GM18505 (cell line): ENCODE measurements at regions not wholly inside any gene's neighbourhood (a gene's known extent, or its start where the extent isn't known, plus 50 kb on each side); places are given as distances from the start of the nearest gene placed in this dataset.

Source experiments
- ATAC-seq: cut with Tn5 transposase; IDR thresholded peaks from one replicate; pipeline ENCODE4 v1.9.1; 2021; ENCODE audit not compliant: unreplicated experiment
- POLR2A ChIP-seq: IDR thresholded peaks from 4 replicates; pipeline ENCODE4 v1.6.1; 2011; ENCODE audit warnings: borderline replicate concordance; ENCODE audit not compliant: insufficient read depth, insufficient read length; ENCODE audit errors: extremely low read depth

- no peak for ATAC-seq
- TF ChIP-seq POLR2A = no peak
These were observed 70.8 kb upstream of the FOXC1 start for GRCh38 chr6:1538810-1539478.

DNA sequence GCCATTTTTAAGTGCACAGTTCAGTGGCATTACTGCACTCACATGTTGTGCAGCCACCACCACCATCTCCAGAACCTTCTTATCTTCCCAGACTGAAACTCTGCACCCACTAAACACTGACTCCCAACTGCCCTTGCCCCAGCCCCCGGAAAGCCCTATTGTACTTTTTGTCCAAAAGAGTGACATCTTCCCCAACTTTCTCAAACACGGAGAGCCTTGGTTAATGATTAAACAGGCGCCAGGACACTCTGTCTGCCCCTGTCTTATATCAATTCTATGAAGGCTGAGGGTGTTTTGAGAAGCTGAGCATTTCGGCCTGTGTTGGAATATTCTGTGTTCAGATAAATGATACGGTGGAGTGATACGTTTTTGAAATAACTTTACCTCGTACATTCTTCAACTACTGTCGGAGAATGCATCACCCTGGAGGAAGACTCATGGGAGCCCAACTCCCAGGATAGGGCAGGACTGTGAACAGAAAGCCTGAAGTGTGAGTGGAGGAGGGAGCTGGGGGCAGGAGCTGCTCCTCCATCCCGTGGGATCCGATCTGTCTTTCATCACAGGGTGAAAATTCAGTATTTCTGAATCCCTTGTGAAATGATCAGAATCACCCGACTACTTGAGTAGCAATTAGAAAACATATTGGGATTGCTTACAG, 68.7 kb upstream of the FOXC1 start:
- ATAC-seq = no peak
- no peak for TF ChIP-seq POLR2A

GRCh38 chr6:1542335-1542734, 67.4 kb upstream of the FOXC1 start:
- no peak for ATAC-seq
- TF ChIP-seq POLR2A = no peak

- no peak for TF ChIP-seq POLR2A
- no peak for ATAC-seq
These were observed 67.0 kb upstream of the FOXC1 start for GRCh38 chr6:1542764-1543163.

GRCh38 chr6:1544000-1544399, 65.7 kb upstream of the FOXC1 start:
- ATAC-seq = no peak
- TF ChIP-seq POLR2A = no peak

- TF ChIP-seq POLR2A = no peak
- ATAC-seq = no peak
These were observed 65.1 kb upstream of the FOXC1 start for GRCh38 chr6:1544603-1545002.

DNA sequence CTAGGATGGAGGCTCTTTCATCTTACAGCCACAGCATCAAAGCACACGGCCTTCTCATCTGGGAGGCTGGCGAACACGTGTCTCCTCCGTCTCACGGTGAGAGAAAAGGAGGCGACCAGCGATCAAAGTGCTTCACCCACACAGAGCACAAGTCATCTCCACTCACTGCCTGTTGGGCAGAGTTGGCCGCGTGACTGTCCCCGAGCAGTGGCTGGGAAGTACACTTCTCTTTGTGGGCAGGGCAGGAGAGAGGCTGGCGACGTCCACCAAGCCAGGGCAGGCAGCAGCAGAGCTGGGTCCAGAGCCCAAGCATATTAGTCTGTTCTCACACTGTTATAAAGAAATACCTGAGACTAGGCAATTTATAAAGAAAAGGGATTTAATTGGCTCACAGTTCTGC, 64.1 kb upstream of the FOXC1 start:
- TF ChIP-seq POLR2A = no peak
- no peak for ATAC-seq

DNA sequence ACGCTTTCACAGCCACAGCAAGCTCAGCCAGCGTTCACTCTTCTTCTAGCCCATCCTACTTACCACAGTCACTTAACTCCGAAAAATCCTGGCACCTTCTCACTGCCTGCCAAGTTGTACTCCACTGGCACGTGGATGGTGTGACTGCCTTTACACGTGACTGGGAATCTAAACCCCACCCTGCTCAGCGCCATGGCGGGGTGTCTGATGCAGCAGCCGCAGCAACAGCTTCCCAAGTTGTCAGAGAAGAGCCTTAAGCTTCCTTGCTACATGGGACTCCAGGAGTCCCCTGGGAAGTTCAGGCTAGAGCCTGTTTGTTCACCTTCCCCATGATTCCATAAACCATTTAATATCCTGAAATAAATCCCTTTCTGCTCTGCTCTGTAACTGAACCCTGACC, 61.9 kb upstream of the FOXC1 start:
- no peak for TF ChIP-seq POLR2A
- ATAC-seq = no peak

DNA sequence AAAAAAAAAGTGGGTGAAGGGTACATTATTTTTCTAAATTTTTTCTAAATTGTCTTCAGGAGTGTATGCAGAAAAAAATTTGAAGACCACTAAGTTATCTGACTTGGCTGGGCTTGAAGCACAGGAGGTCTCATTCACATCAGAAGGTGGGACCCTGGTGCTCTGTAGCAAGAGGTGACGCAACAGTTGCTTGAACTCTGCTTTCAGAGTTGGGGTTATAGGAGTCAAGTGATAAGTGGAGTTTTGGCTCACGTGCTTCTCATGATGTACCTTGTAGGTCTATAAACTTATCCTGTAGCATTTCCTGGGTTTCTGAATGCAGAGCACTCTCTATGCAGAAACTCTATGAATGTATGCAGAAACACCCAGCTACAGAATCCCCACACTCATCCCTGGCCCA, 58.5 kb upstream of the FOXC1 start:
- TF ChIP-seq POLR2A = no peak
- ATAC-seq = no peak

GRCh38 chr6:1552296-1552761, 57.4 kb upstream of the FOXC1 start:
- no peak for TF ChIP-seq POLR2A
- ATAC-seq = no peak

- TF ChIP-seq POLR2A = no peak
- ATAC-seq = no peak
These were observed 56.1 kb upstream of the FOXC1 start for GRCh38 chr6:1553562-1554083.

- TF ChIP-seq POLR2A = no peak
- ATAC-seq = no peak
These were observed 55.6 kb upstream of the FOXC1 start for GRCh38 chr6:1554141-1554475.

GRCh38 chr6:1554476-1555310, 55.0 kb upstream of the FOXC1 start:
- no peak for ATAC-seq
- no peak for TF ChIP-seq POLR2A
